ENCODE measurements at regions not wholly inside any gene's neighbourhood (a gene's known extent, or its start where the extent isn't known, plus 50 kb on each side); places are given as distances from the start of the nearest gene placed in this dataset.

DNA sequence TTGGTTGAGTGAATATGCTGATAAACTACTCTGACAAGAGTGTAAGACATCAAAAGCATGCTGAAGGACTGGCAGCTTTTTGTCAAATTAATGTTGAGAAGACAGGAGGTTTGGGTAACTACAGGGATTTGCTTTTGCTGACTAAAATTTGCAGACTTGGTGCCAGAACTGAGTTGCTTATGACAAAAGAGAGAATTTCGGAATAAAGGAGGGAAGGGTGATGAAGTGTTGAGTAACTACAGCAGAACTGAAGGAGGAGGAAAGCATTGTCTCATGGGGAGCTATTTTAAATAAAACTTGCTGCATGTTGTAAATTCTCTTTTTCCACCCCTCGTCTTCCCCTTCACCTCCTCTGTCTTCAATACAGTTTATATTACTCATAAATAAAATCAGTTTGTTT lies 296.1 kb downstream of the YTHDC2 start:
- in situ Hi-C loops (cut with HindIII; ENCODE audit: low pct_unique_long_range_greater_than_20kb, low sequenced_read_pairs): no loop called here
- no peak for DNase-seq (ENCODE audit: low read depth in 1 of 2, low spot score in 1 of 2)
- TF ChIP-seq JUND (IDR thresholded peaks at IDR 0.05; ENCODE audit: low read depth): no peak

DNA sequence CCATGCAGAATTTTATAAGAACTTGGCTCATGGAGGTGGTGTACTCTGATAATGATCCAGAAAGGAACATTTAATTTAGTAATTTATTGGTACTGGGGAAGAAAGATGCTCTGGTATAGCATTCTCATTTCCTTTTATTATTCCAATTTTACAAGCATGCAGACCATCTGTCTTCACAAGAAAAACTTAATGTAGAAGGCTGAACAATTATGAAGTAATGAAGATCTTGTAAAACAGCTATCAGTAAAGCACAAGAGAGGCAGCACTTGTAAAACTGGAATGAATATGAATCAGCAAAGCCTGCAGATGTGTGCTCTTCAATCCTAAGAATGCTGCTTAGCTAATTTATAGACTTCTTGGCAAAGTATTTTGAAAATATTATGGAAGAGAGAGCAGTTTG lies 300.0 kb downstream of the YTHDC2 start:
- DNase-seq (ENCODE audit: low read depth in 1 of 2, low spot score in 1 of 2): no peak
- TF ChIP-seq JUND (IDR thresholded peaks at IDR 0.05; ENCODE audit: low read depth): no peak
- in situ Hi-C loops (cut with HindIII; ENCODE audit: low pct_unique_long_range_greater_than_20kb, low sequenced_read_pairs): no loop called here

DNA sequence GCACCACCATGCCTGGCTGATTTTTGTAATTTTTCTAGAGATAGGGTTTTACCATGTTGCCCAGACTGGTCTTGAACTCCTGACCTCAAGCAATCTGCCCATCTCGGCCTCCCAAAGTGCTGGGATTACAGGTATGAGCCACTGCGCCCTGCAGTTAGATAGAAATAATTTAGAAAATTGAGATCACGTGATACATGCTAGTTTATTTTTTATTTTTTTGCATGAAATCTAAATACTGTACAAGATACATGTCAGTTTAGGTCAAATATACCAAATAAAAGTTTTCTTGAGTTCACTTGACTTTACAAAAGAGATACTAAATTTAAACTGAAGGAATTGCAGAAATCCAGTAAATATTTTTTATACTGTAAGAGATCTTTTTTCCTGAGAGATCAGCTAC lies 304.2 kb downstream of the YTHDC2 start:
- in situ Hi-C loops (cut with HindIII; ENCODE audit: low pct_unique_long_range_greater_than_20kb, low sequenced_read_pairs): no loop called here
- DNase-seq (ENCODE audit: low read depth in 1 of 2, low spot score in 1 of 2): no peak
- no peak for TF ChIP-seq JUND (IDR thresholded peaks at IDR 0.05; ENCODE audit: low read depth)

DNA sequence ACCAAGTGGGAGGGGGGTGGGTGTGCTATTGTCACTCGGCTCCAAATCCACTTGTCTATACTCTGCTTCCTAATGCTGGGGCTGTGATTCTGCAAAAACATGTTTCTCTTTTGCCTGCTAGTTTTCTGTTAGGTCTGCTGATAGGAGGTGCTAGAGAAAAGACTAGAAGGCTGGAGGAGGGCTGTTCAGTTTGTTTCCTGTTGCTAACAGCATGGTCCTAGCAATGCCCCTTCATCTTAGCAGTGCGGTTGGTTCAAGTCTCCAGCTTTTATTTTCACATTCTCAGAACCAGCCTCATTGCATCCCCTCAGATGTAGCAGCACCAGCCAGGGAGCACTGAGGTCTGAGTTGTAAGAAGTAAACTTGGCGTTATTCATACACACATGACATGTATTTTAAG lies 310.2 kb downstream of the YTHDC2 start:
- no peak for DNase-seq (ENCODE audit: low read depth in 1 of 2, low spot score in 1 of 2)
- no peak for TF ChIP-seq JUND (IDR thresholded peaks at IDR 0.05; ENCODE audit: low read depth)
- in situ Hi-C loops (cut with HindIII; ENCODE audit: low pct_unique_long_range_greater_than_20kb, low sequenced_read_pairs): no loop called here

DNA sequence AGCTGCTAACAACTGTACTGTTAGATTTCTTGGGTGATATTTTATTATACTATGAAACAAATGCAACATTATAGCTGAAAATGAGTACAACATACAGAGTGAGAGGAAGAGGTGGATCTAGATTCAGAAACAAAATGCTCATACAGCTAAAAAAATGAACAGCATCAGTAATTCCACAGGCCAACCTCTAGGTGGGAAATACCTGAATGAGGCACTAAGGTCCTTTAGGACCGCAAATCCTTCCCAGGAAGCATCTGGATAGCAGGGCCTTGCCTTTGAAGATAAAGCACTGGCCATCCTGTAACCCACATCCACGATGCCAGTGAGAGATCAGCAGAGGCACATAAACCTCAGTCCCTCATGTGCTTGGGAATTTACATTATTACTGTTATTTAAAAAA lies 310.8 kb downstream of the YTHDC2 start:
- no peak for TF ChIP-seq JUND (IDR thresholded peaks at IDR 0.05; ENCODE audit: low read depth)
- DNase-seq (ENCODE audit: low read depth in 1 of 2, low spot score in 1 of 2): no peak
- in situ Hi-C loops (cut with HindIII; ENCODE audit: low pct_unique_long_range_greater_than_20kb, low sequenced_read_pairs): no loop called here

DNA sequence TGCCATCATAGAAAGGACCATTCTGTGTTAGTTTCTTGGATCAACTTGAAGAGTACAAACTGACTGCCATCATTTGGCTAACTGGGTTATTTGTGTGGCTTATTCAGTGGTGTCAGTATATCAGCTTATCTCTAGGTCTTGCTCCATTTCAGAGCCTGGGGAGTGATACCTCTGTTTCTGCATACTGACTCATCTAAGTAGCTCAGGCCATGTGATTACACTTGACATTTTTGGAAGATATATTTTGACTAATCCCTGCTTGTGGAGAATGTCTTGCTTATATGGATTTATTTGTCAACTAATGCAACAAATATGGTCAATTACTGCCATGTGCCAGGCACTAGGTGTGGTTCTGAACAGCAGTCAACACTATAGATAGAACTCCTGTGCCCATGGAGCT lies 311.7 kb downstream of the YTHDC2 start:
- in situ Hi-C loops (cut with HindIII; ENCODE audit: low pct_unique_long_range_greater_than_20kb, low sequenced_read_pairs): no loop called here
- no peak for DNase-seq (ENCODE audit: low read depth in 1 of 2, low spot score in 1 of 2)
- TF ChIP-seq JUND (IDR thresholded peaks at IDR 0.05; ENCODE audit: low read depth): no peak

DNA sequence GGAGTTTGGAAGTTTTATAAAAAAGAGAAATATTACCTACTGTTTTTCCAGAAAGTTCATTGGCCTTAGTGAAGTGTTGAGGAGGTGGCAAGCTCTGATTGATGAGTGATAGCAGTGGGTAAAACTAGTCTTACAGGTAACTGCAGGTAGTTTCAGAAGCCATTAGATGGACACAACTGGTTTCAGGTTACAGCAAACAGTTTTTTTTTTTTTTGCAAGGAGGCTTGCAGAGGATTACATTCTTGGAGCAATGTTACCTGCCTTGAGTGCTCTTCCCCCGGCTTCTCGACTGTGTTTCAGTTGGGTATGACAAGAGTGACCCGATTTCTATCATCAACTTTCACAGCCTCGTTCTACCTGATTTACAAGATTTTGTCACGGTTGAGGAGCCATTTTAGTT lies 333.4 kb downstream of the YTHDC2 start:
- TF ChIP-seq JUND (IDR thresholded peaks at IDR 0.05; ENCODE audit: low read depth): no peak
- peak in 1 of 2 experiments; percentile 67 for DNase-seq (ENCODE audit: low read depth in 1 of 2, low spot score in 1 of 2)
- in situ Hi-C loops (cut with HindIII; ENCODE audit: low pct_unique_long_range_greater_than_20kb, low sequenced_read_pairs): no loop called here

DNA sequence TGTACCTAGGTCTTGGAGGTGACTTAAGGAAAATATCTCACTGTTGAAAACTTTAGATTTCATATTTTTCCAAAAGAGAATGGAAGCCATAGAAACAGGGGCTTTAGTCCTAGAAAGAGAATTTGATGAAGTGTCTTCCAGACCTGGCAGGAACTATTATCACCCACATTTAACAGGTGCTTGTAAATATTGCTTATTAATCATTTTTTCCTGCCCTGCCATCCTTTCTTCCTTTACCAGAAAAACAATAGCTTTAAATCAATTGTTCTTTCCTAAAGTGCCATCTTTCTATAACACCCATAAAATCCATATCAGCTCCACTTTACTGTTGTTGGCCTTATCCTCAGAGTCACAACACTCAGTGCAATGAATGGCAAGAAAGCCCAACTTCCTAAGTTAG lies 350.9 kb downstream of the YTHDC2 start:
- in situ Hi-C loops (cut with HindIII; ENCODE audit: low pct_unique_long_range_greater_than_20kb, low sequenced_read_pairs): no loop called here
- no peak for TF ChIP-seq JUND (IDR thresholded peaks at IDR 0.05; ENCODE audit: low read depth)
- DNase-seq (ENCODE audit: low read depth in 1 of 2, low spot score in 1 of 2): no peak

DNA sequence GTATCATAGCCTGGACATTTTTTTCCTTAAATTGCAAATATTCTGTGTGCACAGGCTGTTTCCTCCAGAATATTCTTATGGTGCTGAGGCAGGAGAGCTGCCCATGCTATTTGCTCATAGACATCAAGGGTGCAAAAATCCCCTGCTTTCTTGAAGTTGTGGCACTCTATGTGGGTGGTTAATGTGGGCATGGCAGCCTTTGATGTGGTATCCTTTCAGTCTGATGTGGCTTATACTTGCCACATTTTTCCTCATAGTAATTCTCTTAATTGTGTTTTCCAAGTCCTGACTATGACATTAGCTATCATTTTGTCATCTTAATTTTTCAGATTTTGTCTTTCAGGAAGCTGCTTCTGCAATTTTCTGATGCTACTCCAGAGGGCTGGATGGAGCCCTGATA lies 353.3 kb downstream of the YTHDC2 start:
- DNase-seq (ENCODE audit: low read depth in 1 of 2, low spot score in 1 of 2): no peak
- in situ Hi-C loops (cut with HindIII; ENCODE audit: low pct_unique_long_range_greater_than_20kb, low sequenced_read_pairs): no loop called here
- no peak for TF ChIP-seq JUND (IDR thresholded peaks at IDR 0.05; ENCODE audit: low read depth)

DNA sequence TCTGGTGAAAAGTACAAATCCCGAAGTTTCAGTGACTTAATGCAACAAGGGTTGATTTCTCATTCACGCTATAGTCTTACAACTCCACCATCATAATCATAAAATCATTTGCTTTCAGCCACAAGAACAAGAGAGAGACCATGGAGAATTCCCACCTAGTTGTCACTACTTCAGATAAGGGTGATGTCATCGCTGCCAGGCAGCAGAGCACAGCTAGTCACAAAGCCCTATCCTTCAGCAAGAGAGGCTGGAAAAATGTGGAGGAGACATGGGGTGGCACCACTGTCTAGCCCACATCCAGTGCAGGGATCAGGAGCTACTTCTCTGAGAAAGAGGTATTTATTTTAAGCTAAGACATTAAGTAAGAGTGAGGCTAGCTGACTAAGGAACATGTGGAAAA lies 356.1 kb downstream of the YTHDC2 start:
- in situ Hi-C loops (cut with HindIII; ENCODE audit: low pct_unique_long_range_greater_than_20kb, low sequenced_read_pairs): no loop called here

DNA sequence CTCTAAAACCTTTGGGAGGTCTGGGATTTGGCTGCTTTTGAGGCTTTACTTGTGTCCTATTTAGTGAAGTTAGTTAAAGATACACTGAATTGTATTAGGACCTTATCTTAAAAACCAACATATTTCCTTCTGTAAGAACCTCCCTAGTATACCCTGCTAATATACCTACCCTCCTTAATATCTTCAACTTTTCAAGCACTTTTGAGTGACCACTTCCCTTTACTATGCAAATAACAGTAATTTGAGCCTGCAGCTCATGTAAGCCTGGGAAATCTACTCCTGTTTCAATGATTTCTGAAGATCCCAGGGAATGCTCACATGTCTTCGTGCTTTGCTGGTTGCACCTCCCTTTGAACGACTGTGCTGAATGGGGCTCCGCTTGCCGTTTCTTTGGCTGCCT lies 358.5 kb downstream of the YTHDC2 start:
- DNase-seq (ENCODE audit: low read depth in 1 of 2, low spot score in 1 of 2): no peak
- in situ Hi-C loops (cut with HindIII; ENCODE audit: low pct_unique_long_range_greater_than_20kb, low sequenced_read_pairs): no loop called here
- no peak for TF ChIP-seq JUND (IDR thresholded peaks at IDR 0.05; ENCODE audit: low read depth)

More for the DNA sequence above, 356.1 kb downstream of the YTHDC2 start:
- no peak for DNase-seq (ENCODE audit: low read depth in 1 of 2, low spot score in 1 of 2)
- no peak for TF ChIP-seq JUND (IDR thresholded peaks at IDR 0.05; ENCODE audit: low read depth)

DNA sequence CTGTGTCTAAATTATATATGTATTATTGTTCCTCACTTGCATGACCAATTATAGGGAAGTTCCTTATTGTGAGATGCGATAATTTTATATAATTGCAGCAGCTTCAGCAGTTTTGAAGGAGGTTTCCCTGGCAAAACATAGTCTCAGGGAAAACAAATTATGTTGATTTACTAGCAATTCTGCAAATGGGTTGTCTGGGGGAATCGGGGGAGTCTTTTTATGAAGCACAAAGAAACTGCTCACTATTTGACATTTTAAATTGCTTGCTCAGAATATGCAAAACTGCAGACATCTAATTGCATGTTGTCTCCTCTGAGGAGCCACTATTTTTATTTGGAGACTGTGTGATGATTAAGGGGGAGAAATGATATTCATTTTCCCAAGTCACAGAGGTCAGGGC lies 361.6 kb downstream of the YTHDC2 start:
- no peak for TF ChIP-seq JUND (IDR thresholded peaks at IDR 0.05; ENCODE audit: low read depth)
- DNase-seq (ENCODE audit: low read depth in 1 of 2, low spot score in 1 of 2): no peak
- in situ Hi-C loops (cut with HindIII; ENCODE audit: low pct_unique_long_range_greater_than_20kb, low sequenced_read_pairs): no loop called here

DNA sequence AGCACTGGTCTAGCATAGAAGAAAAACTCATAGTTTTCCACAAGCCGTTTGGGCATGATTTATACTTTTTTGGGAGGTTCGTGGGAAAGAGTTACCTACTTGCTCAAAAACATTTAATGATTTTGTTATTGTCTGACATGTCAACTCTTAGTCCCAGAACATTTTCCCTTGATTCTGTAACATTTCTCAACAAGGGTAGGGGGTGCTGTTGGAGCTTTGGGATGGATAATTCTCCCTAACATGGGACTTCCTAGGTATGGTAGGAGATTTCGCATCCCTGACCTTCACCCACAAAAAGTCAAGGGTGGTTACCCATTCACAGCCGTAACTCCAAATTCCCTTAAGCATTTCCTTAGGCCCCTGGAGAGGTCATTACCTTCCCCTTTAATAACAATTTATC lies 378.0 kb downstream of the YTHDC2 start:
- in situ Hi-C loops (cut with HindIII; ENCODE audit: low pct_unique_long_range_greater_than_20kb, low sequenced_read_pairs): no loop called here
- no peak for TF ChIP-seq JUND (IDR thresholded peaks at IDR 0.05; ENCODE audit: low read depth)
- no peak for DNase-seq (ENCODE audit: low read depth in 1 of 2, low spot score in 1 of 2)

DNA sequence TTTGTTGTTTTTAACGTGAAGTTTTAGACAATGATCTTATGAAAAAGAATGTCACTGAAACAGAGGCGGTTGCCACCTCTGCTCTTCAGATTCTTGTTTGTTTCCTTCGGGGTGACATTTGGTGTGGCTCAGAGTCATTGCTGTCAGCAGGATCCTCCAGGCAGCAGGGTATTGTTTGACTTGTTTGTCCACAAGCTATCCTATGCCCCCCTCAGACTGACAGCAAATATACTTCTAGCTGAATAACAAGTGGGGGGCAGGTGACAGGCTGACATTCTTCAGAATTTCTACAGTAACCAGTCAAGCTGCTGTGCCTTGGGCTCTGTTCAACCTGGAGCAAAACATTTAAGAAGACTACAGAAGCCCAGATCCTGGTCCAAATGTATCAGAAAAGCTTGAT lies 383.3 kb downstream of the YTHDC2 start:
- in situ Hi-C loops (cut with HindIII; ENCODE audit: low pct_unique_long_range_greater_than_20kb, low sequenced_read_pairs): no loop called here
- DNase-seq (ENCODE audit: low read depth in 1 of 2, low spot score in 1 of 2): peak in 1 of 2 experiments; percentile 4
- no peak for TF ChIP-seq JUND (IDR thresholded peaks at IDR 0.05; ENCODE audit: low read depth)

DNA sequence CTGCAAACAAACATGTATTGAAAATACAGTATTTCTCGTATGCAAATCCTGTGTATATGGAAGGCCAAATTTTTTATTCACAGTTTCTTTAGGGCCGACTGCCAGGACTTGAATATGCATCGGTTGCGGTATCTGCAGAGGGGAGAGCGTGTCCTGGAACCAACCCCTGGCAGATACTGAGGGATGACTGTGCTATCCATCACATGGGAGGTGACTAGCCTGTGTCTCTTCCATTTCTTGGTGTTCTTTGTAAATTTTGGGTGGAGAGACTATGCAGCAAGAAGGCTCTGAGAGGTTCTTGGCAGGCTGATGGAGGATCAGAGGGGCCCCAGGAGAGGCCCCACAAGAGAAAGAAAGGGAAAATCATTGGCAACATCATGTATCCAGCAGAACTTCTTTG lies 384.3 kb downstream of the YTHDC2 start:
- in situ Hi-C loops (cut with HindIII; ENCODE audit: low pct_unique_long_range_greater_than_20kb, low sequenced_read_pairs): no loop called here
- no peak for TF ChIP-seq JUND (IDR thresholded peaks at IDR 0.05; ENCODE audit: low read depth)
- DNase-seq (ENCODE audit: low read depth in 1 of 2, low spot score in 1 of 2): no peak

All from T47D (cell line).